Mucosa of gallbladder (tissue), 1 donor: ENCODE measurements at regions not wholly inside any gene's neighbourhood (a gene's known extent, or its start where the extent isn't known, plus 50 kb on each side); places are given as distances from the start of the nearest gene placed in this dataset.
"Not testable (repeated sequence)": the region's sequence is repeated elsewhere in the genome, so short reads cannot be mapped to it uniquely, and the experiment has no call there.

Source experiments
- DNase-seq: peaks from one replicate; pipeline ENCODE4 v3.0.0-alpha.2; 2020; ENCODE audit warnings: low spot score
- donor health status: DM: no; HTN: no; CAD: no.

DNA sequence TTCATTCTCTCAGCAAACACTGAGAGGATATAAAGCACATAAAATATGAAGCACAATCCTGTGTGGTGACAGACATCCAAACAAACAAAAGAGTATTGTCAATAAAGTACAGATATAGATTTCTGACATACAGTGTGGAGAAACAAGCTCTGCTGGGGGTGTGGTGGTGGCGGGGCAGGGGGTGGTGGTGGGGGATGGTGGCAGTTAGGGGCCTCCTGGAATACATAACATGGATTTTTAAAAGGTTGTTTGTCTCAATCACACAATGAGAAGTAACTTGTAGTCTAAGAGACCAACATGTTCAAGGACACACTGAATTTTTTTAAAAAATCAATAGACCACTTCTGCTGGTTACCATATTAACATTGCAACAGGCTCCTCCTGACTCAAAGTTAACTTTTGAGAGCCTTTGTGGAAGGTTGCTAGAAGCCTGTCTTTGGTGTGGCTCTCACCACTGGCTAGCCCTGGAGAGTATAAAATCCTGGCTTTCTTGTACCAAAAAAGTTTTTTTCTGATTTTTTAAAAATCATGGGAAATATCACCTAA lies 1197.4 kb downstream of the SUCLG1 start:
- DNase-seq = no peak

DNA sequence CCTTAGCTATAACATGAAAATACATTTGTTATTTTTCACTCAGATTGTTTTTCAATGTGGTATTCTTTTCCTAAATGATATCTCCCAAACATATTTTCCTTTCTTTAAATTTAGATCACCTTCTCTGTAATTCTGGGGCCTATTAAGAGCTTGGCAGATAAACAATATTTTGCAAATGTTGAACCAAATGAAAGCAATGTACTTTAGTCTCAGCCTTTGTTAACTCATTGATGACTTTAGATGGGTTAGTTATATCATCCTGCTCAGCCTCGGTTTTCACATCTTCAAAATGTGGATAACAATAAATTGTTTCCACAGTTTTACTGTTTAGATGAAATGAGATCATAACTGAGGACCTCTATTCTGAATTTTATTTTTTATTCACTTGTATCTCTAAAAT lies 1205.2 kb downstream of the SUCLG1 start:
- DNase-seq = no peak

GRCh38 chr2:83251321-83251872 lies 1207.7 kb downstream of the SUCLG1 start:
- no peak for DNase-seq

GRCh38 chr2:83245806-83246537 lies 1213.1 kb downstream of the SUCLG1 start:
- not testable (repeated sequence) for DNase-seq

DNA sequence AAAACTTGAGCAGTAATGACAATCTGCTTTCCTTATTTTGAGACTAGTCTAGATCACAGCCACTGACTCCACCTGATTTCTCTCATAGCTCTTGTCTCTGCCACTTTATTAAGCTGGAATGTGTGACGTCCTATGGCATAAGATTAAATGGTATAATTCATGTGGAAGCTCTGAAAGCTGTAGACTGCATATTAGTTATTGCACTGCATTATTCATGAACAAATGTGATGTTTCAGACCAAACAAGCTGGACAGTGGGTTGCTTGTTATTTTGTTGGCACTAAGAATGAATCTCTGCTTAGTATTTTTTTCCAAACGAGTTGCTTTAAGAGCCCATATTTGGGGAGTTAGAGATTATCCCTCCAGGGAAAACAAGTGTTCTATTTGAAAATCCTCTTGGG lies 1218.5 kb downstream of the SUCLG1 start:
- no peak for DNase-seq

DNA sequence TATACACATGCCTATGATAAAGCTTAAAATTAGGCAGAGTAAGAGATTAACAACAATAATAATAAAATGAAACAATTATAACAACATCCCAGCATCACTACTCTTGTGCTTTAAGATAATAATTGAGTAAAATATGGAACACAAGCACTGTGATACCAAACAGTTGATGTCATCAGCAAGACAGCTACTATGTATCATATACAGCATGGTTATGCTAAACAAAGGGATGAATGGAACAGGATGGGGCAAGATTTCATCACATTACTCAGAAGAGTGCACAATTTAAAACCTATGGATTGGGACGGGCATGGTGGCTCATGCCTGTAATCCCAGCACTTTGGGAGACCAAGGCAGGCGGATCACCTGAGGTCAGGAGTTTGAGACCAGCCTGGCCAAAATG lies 1221.0 kb downstream of the SUCLG1 start:
- DNase-seq = no peak

DNA sequence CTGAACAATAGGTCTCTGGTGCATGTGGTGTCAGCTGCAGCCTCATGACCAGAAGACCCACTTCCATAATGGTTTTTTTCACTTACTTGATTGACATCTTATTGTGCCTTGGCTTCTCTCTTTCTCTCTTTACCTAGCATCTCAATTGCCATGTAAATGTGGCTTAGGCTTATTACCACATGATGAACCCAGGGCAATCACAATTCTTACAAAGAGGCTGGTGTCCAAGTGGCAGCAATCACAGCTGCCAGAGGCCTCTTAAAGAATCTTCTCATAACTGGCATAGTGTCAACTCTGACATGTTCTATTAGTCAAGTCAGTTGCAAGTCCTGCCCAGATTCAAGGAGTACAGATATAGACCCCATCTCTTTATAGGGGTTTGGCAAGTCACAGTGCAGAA lies 1224.8 kb downstream of the SUCLG1 start:
- no peak for DNase-seq

DNA sequence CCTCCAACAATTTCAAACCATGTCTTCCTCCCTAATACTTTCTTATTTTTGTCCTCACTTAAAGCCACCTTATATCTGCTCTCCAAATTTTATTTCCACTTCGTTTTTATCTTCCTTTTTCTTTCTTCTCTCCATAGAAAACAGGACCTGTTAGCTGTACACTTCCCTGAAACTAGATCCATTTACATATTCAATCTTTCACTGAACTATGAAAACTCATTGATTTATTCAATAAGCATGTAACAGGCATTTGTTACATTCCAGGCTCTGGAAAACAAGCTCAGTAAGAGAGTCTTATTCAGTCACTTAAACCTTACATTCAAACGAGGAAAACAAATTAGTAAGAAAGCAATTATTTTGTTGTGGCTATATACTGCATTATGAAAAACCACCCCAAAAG lies 1225.3 kb downstream of the SUCLG1 start:
- DNase-seq = no peak

DNA sequence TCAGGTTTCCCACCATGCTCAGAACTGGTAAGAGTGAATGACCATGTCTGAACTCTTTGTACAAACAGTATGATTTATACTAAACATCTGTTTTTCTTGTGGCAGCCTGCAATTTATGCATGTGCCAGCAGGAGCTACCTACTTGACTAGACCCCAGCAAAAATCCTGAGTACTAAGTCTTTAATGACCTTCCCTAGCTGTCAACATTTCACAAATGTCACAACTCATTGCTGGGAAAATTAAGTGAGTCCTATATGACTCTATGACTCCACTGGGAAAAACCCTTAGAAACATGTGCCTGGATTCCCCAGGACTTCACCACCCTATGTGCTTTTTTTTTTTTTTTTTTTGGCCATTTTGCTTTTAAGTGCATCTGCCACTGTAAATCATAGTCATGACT lies 1225.8 kb downstream of the SUCLG1 start:
- DNase-seq = no peak

- DNase-seq = no peak
Measured at GRCh38 chr2:83229443-83229842, 1229.6 kb downstream of the SUCLG1 start.

GRCh38 chr2:83224591-83225200 lies 1234.4 kb downstream of the SUCLG1 start:
- DNase-seq = no peak

GRCh38 chr2:83221258-83221657 lies 1237.8 kb downstream of the SUCLG1 start:
- no peak for DNase-seq

- DNase-seq = no peak
Measured at GRCh38 chr2:83217854-83218253, 1241.2 kb downstream of the SUCLG1 start.

GRCh38 chr2:83196225-83196624 lies 1262.9 kb downstream of the SUCLG1 start:
- no peak for DNase-seq

DNA sequence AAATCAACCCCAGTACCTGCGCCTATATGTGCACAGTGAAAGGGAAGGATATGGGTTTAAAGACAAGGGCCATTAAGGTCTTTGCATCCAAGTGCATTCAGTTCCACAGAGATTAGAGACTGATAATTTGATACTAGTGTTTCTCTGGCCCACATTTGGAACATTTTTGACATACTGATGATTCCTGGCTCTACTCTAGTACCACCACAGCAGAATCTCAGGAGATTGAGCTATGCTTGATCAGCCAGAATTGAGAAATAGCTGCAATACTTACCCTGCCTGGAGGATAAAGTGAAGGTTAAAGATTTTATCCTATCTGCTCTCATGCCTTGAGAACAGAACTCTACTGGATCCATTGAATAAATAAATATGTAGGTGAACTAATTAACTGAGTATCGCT lies 1267.8 kb downstream of the SUCLG1 start:
- DNase-seq = no peak

DNA sequence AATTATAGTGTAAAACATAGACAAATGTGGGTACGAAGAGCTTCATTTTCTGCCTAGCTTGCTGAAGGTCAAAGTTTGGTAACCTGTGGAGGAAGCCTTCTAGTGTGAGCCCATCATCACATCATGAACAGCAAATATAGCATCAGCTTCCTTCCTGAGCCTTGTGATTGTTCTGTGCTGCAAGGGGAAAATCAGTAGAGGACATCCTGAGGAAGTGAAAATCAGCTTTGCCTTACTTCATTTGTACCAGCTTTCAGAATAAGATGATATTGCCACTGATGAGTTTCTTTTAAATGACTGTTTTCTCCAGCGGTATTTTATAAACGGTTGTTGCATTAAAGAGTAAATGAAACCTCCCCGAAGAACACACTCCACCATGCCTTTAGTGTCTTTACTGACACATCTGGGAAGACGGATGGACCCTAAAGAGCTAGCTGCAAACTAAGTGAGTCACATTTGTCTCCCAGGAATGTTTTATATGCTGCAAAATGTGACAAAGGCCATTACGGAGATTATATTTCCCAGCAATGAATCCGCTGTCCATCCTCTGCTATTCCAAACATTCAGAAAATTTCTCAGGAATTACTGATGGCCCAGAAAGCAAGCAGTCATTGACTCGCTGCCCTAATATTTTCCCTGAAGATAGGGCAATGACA lies 1272.8 kb downstream of the SUCLG1 start:
- no peak for DNase-seq

- DNase-seq = not testable (repeated sequence)
Measured at GRCh38 chr2:83180862-83181530, 1278.1 kb downstream of the SUCLG1 start.

DNA sequence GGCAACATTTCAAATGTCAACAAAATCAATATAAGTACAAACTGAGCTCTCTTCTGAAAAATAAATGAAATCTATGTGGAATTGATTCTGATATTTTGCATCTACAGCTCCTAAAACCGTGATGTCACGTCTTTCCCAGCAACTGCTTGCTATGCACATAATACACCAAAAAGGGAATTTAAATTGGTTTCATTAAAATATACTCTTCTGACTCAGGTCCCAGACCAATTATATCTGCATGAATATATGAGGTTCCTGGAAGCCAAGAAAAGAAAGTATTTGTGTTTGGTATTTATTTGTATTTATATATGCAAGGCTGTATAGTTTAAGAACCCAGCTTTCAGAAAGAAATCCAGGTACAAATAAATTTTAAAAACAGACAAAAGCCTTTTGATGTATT lies 1282.5 kb downstream of the SUCLG1 start:
- no peak for DNase-seq

DNA sequence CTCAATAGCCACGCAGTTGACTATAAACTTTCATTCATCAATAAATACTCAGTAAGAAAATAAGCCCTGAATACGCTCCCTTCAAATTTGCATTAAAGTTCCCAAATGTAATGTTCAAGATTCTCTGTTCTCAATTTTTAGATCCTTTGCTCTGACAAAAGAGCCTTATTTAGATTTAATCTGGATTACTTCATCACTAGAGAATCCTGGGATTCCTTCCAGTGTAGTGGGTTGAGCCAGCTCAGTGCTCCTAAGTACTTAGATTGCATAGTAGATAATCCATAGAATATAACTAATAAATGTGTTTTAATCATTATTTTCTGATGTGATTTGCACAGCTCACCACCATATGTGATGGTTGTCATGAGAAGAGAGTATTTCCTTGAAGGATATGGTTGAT lies 1286.2 kb downstream of the SUCLG1 start:
- DNase-seq = no peak

DNA sequence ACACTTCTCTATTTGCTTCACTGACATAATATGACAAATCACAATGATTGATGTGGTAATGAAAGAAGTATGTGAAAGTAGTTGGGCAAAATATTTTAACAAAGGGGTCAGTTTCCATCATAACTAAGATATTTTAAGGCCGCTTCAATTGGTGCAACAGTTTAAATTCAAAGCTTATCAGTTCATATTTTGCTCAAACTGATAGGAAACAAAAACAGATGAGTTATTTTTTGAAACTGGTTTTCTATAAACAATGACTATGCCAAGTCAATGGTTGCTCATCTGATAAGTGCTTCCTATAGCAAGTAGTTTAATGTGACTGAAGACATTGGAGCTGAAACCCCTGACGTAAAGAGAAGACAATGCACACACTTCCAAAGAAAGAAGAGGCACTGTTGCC lies 1290.7 kb downstream of the SUCLG1 start:
- DNase-seq = no peak

DNA sequence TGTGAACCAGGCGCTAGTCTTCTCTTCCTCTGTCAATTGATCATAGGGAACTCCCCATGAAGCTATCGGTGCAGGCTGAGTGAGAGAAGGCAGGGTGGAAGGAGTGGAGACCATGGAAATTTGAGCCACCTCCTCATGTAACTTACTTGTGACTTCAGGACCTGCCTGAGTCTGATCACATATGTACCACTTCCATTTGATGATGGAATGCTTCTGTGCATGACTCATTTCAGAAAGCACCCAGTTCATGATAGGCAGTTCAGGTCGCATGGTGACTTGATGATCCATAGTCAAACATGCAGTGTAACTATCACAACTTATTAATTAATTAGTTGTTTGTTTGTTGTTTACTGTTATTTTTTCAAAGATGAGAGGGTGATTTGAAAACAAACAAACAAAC lies 1296.7 kb downstream of the SUCLG1 start:
- no peak for DNase-seq

GRCh38 chr2:83160571-83160970 lies 1298.5 kb downstream of the SUCLG1 start:
- no peak for DNase-seq
